Loucy (cell line): ENCODE measurements at regions not wholly inside any gene's neighbourhood (a gene's known extent, or its start where the extent isn't known, plus 50 kb on each side); places are given as distances from the start of the nearest gene placed in this dataset.

Experiments
- H2AFZ ChIP-seq: fragments of 200-600 bp; sonication (generic); 2 replicates; pipeline ENCODE4 v1.6.0; 2016; ENCODE audit warnings: antibody characterized with exemption, mild to moderate bottlenecking, low read length, moderate library complexity
- H3F3A ChIP-seq: fragments of 200-600 bp; 2 replicates; pipeline ENCODE4 v1.6.0; 2016; ENCODE audit warnings: antibody characterized with exemption, low read depth, mild to moderate bottlenecking
- H3K27me3 ChIP-seq: fragments of 200-600 bp; sonication (generic); 2 replicates; pipeline ENCODE4 v1.6.1; 2014; ENCODE audit warnings: low read length, mild to moderate bottlenecking; ENCODE audit not compliant: insufficient read depth, poor library complexity, severe bottlenecking
- H3K36me3 ChIP-seq: fragments of 200-600 bp; sonication (generic); 2 replicates; pipeline ENCODE4 v1.6.1; 2016; ENCODE audit warnings: low read length; ENCODE audit not compliant: insufficient read depth
- H3K4me1 ChIP-seq: fragments of 200-600 bp; sonication (generic); 2 replicates; pipeline ENCODE4 v1.5.1; 2014; ENCODE audit warnings: low read length, mild to moderate bottlenecking; ENCODE audit not compliant: insufficient read depth, poor library complexity, severe bottlenecking
- H3K4me2 ChIP-seq: fragments of 200-600 bp; sonication (generic); 2 replicates; pipeline ENCODE4 v1.6.0; 2014; ENCODE audit warnings: antibody characterized with exemption, low read length, low read depth, mild to moderate bottlenecking; ENCODE audit not compliant: poor library complexity, severe bottlenecking
- H3K4me3 ChIP-seq: fragments of 200-600 bp; sonication (generic); 2 replicates; pipeline ENCODE4 v1.5.1; 2014; ENCODE audit warnings: low read length, mild to moderate bottlenecking, mixed read lengths; ENCODE audit not compliant: poor library complexity, severe bottlenecking
- H3K79me2 ChIP-seq: fragments of 200-600 bp; sonication (generic); 2 replicates; pipeline ENCODE4 v1.6.1; 2014; ENCODE audit warnings: low read length; ENCODE audit not compliant: insufficient read depth
- H3K9ac ChIP-seq: fragments of 200-600 bp; sonication (generic); 2 replicates; pipeline ENCODE4 v1.6.0; 2014; ENCODE audit warnings: mild to moderate bottlenecking, low read depth, low read length, moderate library complexity; ENCODE audit not compliant: poor library complexity, severe bottlenecking
- H3K9me2 ChIP-seq: fragments of 200-600 bp; sonication (generic); replicated peaks from 2 replicates; pipeline ENCODE4 v1.6.1; 2016; ENCODE audit warnings: low read depth, low read length, mixed read lengths
- H3K9me3 ChIP-seq: fragments of 200-600 bp; sonication (generic); 2 replicates; pipeline ENCODE4 v1.6.1; 2014; ENCODE audit warnings: mild to moderate bottlenecking, antibody characterized with exemption, low read length, low read depth; ENCODE audit not compliant: insufficient read depth
- H4K20me1 ChIP-seq: fragments of 200-600 bp; sonication (generic); 2 replicates; pipeline ENCODE4 v1.6.0; 2014; ENCODE audit warnings: antibody characterized with exemption, low read length, mild to moderate bottlenecking; ENCODE audit not compliant: insufficient read depth, poor library complexity, severe bottlenecking
- CTCF ChIP-seq: fragments of 200-600 bp; sonication (generic); conservative IDR thresholded peaks from 2 replicates; pipeline ENCODE4 v1.5.1; 2014; ENCODE audit warnings: mild to moderate bottlenecking, antibody characterized with exemption, low read length
- EZH2phosphoT487 ChIP-seq: fragments of 200-600 bp; IDR thresholded peaks from 2 replicates; pipeline ENCODE4 v1.6.1; 2018; ENCODE audit warnings: antibody characterized with exemption, mild to moderate bottlenecking, moderate library complexity, borderline replicate concordance

DNA sequence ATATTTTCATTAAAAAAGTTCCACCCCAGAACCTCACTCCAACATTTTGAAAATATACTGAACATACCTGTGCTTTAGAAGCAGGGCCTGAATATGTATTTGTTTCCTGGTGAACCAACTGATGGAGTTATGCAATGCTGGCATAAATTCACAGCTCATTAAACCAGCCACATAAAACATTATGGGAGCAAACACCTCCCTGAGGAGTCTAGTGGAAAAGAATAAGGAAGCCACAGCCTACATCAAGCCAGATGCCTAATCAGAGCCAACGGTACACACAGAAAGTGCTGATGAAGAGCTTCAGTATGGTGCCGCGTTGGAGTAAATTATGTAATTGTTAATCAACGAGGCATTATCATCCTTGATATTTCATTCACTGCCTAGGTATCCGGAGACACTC, 199.5 kb downstream of the AJAP1 start:
- H3K9me2 ChIP-seq = no peaks in the 10 kb centered on the region
- TF ChIP-seq CTCF (no peak), EZH2phosphoT487 (no peak)
- H4K20me1 ChIP-seq = no peaks in the 10 kb centered on the region
- H3F3A ChIP-seq = no peaks in the 10 kb centered on the region
- peaks cover 5% of the 10 kb centered on the region; the same call in 1 of the 2 replicates for H3K9me3 ChIP-seq
- no peak overlapping the region for H2AFZ ChIP-seq
- no peak overlapping the region for H3K9ac ChIP-seq
- H3K4me1 ChIP-seq = no peaks in the 10 kb centered on the region
- no peaks in the 10 kb centered on the region for H3K27me3 ChIP-seq
- H3K79me2 ChIP-seq = no peaks in the 10 kb centered on the region
- H3K36me3 ChIP-seq = no peaks in the 10 kb centered on the region
- H3K4me2 ChIP-seq = no peak overlapping the region
- no peak overlapping the region for H3K4me3 ChIP-seq

GRCh38 chr1:4851385-4852065, 197.1 kb downstream of the AJAP1 start:
- Histone ChIP-seq H2AFZ (no peak overlapping the region), H3K79me2 (no peaks in the 10 kb centered on the region), H3K9ac (no peak overlapping the region), H3K4me2 (no peak overlapping the region), H4K20me1 (no peaks in the 10 kb centered on the region), H3K36me3 (no peaks in the 10 kb centered on the region), H3K27me3 (no peaks in the 10 kb centered on the region), H3K9me2 (no peaks in the 10 kb centered on the region), H3K4me3 (no peak overlapping the region), H3K4me1 (no peaks in the 10 kb centered on the region), H3K9me3 (peaks cover 5% of the 10 kb centered on the region; the same call in 1 of the 2 replicates), H3F3A (no peaks in the 10 kb centered on the region)
- TF ChIP-seq EZH2phosphoT487 = no peak
- no peak for TF ChIP-seq CTCF

DNA sequence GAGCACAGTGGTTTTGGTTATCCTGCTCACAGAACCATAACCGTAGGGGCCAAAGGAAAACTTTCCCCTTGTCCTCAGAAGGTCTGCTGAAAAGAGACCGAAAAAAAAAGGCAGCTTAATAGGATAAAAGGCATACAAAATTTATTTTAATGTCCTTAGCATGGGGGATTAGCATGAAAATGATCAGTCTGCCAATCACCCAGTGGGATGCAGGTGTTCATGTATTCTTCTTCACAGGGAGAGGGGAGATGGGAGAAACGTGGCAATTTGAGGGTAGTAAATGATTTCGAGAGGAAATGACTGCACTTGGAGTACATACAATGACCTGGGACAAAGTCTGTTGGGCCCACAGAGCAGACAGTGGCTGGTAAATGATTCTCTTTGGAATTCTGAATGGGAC, 194.0 kb downstream of the AJAP1 start:
- Histone ChIP-seq H3K36me3 (no peaks in the 10 kb centered on the region), H3K9ac (no peak overlapping the region), H3K9me3 (peaks cover 5% of the 10 kb centered on the region; the same call in 1 of the 2 replicates), H4K20me1 (no peaks in the 10 kb centered on the region), H3F3A (no peaks in the 10 kb centered on the region), H3K4me2 (no peak overlapping the region), H3K79me2 (no peaks in the 10 kb centered on the region), H3K4me3 (no peak overlapping the region), H3K9me2 (no peaks in the 10 kb centered on the region), H3K27me3 (no peaks in the 10 kb centered on the region), H2AFZ (no peak overlapping the region), H3K4me1 (no peaks in the 10 kb centered on the region)
- TF ChIP-seq EZH2phosphoT487 (no peak), CTCF (no peak)
